DMS53 (cell line): ENCODE measurements at regions not wholly inside any gene's neighbourhood (a gene's known extent, or its start where the extent isn't known, plus 50 kb on each side); places are given as distances from the start of the nearest gene placed in this dataset.

ENCODE experiments used
- DNase-seq: peaks from one replicate; lab custom pipeline; 2025; lab: John Stamatoyannopoulos, UW

GRCh38 chr7:140242057-140243031 lies 65.6 kb upstream of the KDM7A start:
- DNase-seq, result peak; percentile 80

GRCh38 chr7:140239653-140239935 lies 62.8 kb upstream of the KDM7A start:
- no peak for DNase-seq

- peak; percentile 50 for DNase-seq
These were observed 62.2 kb upstream of the KDM7A start for GRCh38 chr7:140238778-140239652.

GRCh38 chr7:140237390-140237789 lies 60.6 kb upstream of the KDM7A start:
- no peak for DNase-seq

GRCh38 chr7:140236626-140237025 lies 59.8 kb upstream of the KDM7A start:
- no peak for DNase-seq

GRCh38 chr7:140235114-140235513 lies 58.3 kb upstream of the KDM7A start:
- DNase-seq, result no peak

- DNase-seq, result no peak
These were observed 56.5 kb upstream of the KDM7A start for GRCh38 chr7:140232957-140233917.

GRCh38 chr7:140231771-140232491 lies 55.1 kb upstream of the KDM7A start:
- DNase-seq, result peak; percentile 93

- DNase-seq, result peak; percentile 98
These were observed 54.3 kb upstream of the KDM7A start for GRCh38 chr7:140230861-140231770.

- peak; percentile 87 for DNase-seq
These were observed 53.7 kb upstream of the KDM7A start for GRCh38 chr7:140230516-140230860.

GRCh38 chr7:140229591-140230515 lies 53.1 kb upstream of the KDM7A start:
- DNase-seq, result peak; percentile 93

- peak; percentile 38 for DNase-seq
These were observed 52.3 kb upstream of the KDM7A start for GRCh38 chr7:140229101-140229525.
